Neuronal stem cell (in vitro differentiated cells): ENCODE measurements at regions not wholly inside any gene's neighbourhood (a gene's known extent, or its start where the extent isn't known, plus 50 kb on each side); places are given as distances from the start of the nearest gene placed in this dataset.

ENCODE experiments used
- DNase-seq: peaks from one replicate; pipeline ENCODE4 v3.0.0-alpha.2; 2013; ENCODE audit warnings: low spot score
- H2AFZ ChIP-seq: one replicate; pipeline ENCODE4 v1.6.1; 2013; ENCODE audit warnings: mild to moderate bottlenecking, low read length, inconsistent platforms
- H2AK5ac ChIP-seq: 2 replicates; pipeline ENCODE4 v1.6.1; 2013; ENCODE audit warnings: low read depth, mild to moderate bottlenecking, inconsistent platforms, low read length, moderate library complexity, mixed read lengths
- H2BK120ac ChIP-seq: 2 replicates; pipeline ENCODE4 v1.6.1; 2013; ENCODE audit warnings: low read depth, mild to moderate bottlenecking, inconsistent platforms, low read length, moderate library complexity, mixed read lengths
- H2BK12ac ChIP-seq: one replicate; pipeline ENCODE4 v1.6.1; 2013; ENCODE audit warnings: low read length, inconsistent platforms
- H2BK15ac ChIP-seq: 2 replicates; pipeline ENCODE4 v1.6.1; 2013; ENCODE audit warnings: mild to moderate bottlenecking, low read length, inconsistent platforms, mixed read lengths
- H2BK5ac ChIP-seq: one replicate; pipeline ENCODE4 v1.6.1; 2013; ENCODE audit warnings: inconsistent platforms, mild to moderate bottlenecking, low read length, moderate library complexity
- H3K14ac ChIP-seq: one replicate; pipeline ENCODE4 v1.6.1; 2013; ENCODE audit warnings: low read length, inconsistent platforms
- H3K18ac ChIP-seq: 2 replicates; pipeline ENCODE4 v1.6.1; 2013; ENCODE audit warnings: low read length, inconsistent platforms
- H3K23ac ChIP-seq: 2 replicates; pipeline ENCODE4 v1.6.1; 2013; ENCODE audit warnings: low read depth, mild to moderate bottlenecking, mixed read lengths, low read length, inconsistent platforms; ENCODE audit not compliant: poor library complexity
- H3K27ac ChIP-seq: replicated peaks from 3 replicates; pipeline ENCODE4 v1.5.1; 2013; ENCODE audit warnings: low read length, inconsistent platforms
- H3K27me3 ChIP-seq, 3 experiments: 2 replicates each; pipeline ENCODE4 v1.6.1; 2013; ENCODE audit warnings: low read length in 3 of 3, mild to moderate bottlenecking in 2 of 3, inconsistent platforms in 1 of 3, low read depth in 1 of 3, mixed read lengths in 1 of 3, moderate library complexity in 1 of 3; ENCODE audit not compliant: control insufficient read depth in 3 of 3, insufficient read depth in 3 of 3
- H3K36me3 ChIP-seq, 2 donors: replicated peaks in 1 of 2; 2 replicates each; pipeline ENCODE4 v1.6.1; 2013; ENCODE audit warnings: low read length in 2 of 2; ENCODE audit not compliant: control insufficient read depth in 2 of 2, insufficient read depth in 2 of 2
- H3K4ac ChIP-seq: 2 replicates; pipeline ENCODE4 v1.6.1; 2013; ENCODE audit warnings: inconsistent platforms, mild to moderate bottlenecking, low read length, moderate library complexity
- H3K4me1 ChIP-seq, 2 donors: 1 replicate in 1 of 2; 2 replicates in 1 of 2; pipeline ENCODE4 v1.6.1; 2013; ENCODE audit warnings: low read length in 2 of 2, low read depth in 1 of 2; ENCODE audit not compliant: control insufficient read depth in 2 of 2, insufficient read depth in 1 of 2
- H3K4me2 ChIP-seq: one replicate; pipeline ENCODE4 v1.6.1; 2013; ENCODE audit warnings: mild to moderate bottlenecking, low read length, inconsistent platforms; ENCODE audit not compliant: insufficient read depth, poor library complexity, severe bottlenecking
- H3K4me3 ChIP-seq, 2 donors: 2 replicates each; pipeline ENCODE4 v1.5.1; 2013; ENCODE audit warnings: low read length in 2 of 2, mild to moderate bottlenecking in 2 of 2, inconsistent platforms in 1 of 2, moderate library complexity in 1 of 2
- H3K79me1 ChIP-seq: one replicate; pipeline ENCODE4 v1.6.1; 2013; ENCODE audit warnings: low read depth, mild to moderate bottlenecking, inconsistent platforms, low read length, moderate library complexity
- H3K9ac ChIP-seq: one replicate; pipeline ENCODE4 v1.6.1; 2013; ENCODE audit warnings: mild to moderate bottlenecking, low read depth, low read length, inconsistent platforms; ENCODE audit not compliant: poor library complexity
- H3K9me3 ChIP-seq, 2 donors: replicated peaks in 1 of 2; 2 replicates each; pipeline versions ENCODE3 to v1.6.1; 2013; ENCODE audit warnings: low read length in 2 of 2, mild to moderate bottlenecking in 2 of 2, inconsistent platforms in 1 of 2, low read depth in 1 of 2, mixed read lengths in 1 of 2, moderate library complexity in 1 of 2; ENCODE audit not compliant: control insufficient read depth in 2 of 2, insufficient read depth in 1 of 2
- H4K8ac ChIP-seq: one replicate; pipeline ENCODE4 v1.6.1; 2013; ENCODE audit warnings: low read depth, mild to moderate bottlenecking, inconsistent platforms, low read length, moderate library complexity
- H4K91ac ChIP-seq: one replicate; pipeline ENCODE4 v1.6.1; 2013; ENCODE audit warnings: low read length, low read depth, mild to moderate bottlenecking, inconsistent platforms; ENCODE audit not compliant: poor library complexity
- WGBS, 2 donors: extraction: QIAGEN DNeasy Blood & Tissue Kit; methylation state at CpG; one replicate each; pipeline ENCODE4 v1.1.7; 2013; ENCODE audit warnings: missing lambda C conversion rate in 2 of 2, mixed read lengths in 1 of 2; ENCODE audit not compliant: insufficient read length in 2 of 2, insufficient replicate concordance in 1 of 2; ENCODE audit errors: extremely low coverage in 2 of 2; 5-methylcytosine and 5-hydroxymethylcytosine counted together

DNA sequence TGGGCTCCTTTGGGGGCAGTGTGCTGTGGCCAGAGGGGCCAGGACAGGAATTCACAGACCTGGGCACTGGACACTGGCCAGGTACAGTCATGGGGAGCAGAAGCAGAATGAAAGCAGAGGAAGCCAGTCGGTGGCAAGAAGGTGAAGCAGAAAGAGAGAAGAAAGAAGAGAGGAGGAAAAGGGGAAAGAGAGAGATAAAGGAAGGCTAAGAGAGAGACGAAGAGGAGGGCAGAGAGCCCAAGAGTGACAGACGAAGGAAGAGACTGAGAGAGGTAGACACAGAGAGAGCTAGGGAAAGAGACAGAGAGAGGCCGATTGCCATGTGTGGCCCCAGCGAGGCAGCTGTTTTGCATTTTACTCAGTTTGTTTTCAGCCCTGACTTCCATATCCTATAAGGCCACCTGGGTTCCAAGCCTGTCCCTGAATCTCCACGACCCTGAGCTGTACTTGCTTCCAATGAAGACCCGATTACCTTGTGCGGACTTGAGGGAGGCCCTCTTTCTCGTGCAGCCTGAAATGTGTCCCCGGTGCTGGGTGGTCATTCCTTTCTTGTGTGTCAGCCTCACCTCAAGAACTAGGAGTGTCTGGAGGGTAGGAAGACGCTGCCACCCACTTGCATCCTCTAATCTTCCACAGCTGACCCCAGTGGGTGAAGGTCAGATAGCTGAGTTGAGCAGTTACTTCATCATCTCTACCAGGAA lies 73.9 kb downstream of the LSM3 start:
- no peaks in the 10 kb centered on the region for H3K79me1 ChIP-seq
- H3K18ac ChIP-seq: no peak overlapping the region
- H3K4me2 ChIP-seq: no peak overlapping the region
- peaks cover 8 to 15% of the 10 kb centered on the region in 2 donors for H3K4me1 ChIP-seq
- H3K9me3 ChIP-seq: peaks cover 2% of the 10 kb centered on the region in 2 donors
- H4K91ac ChIP-seq: no peak overlapping the region
- H3K27ac ChIP-seq: no peak overlapping the region
- H2BK12ac ChIP-seq: no peak overlapping the region
- H2BK120ac ChIP-seq: no peak overlapping the region
- H3K27me3 ChIP-seq: no peaks in the 10 kb centered on the region
- WGBS, 2 donors: no CpG with 5 or more reads among the region's 11 CpGs
- no peak overlapping the region for H2BK15ac ChIP-seq
- no peak for DNase-seq
- H2AFZ ChIP-seq: no peak overlapping the region
- no peak overlapping the region for H3K4ac ChIP-seq
- no peak overlapping the region for H3K14ac ChIP-seq
- H2BK5ac ChIP-seq: no peak overlapping the region
- H4K8ac ChIP-seq: no peak overlapping the region
- H3K23ac ChIP-seq: no peak overlapping the region
- no peak overlapping the region for H2AK5ac ChIP-seq
- H3K9ac ChIP-seq: no peak overlapping the region
- no peak overlapping the region for H3K4me3 ChIP-seq
- H3K36me3 ChIP-seq: no peaks in the 10 kb centered on the region

- Histone ChIP-seq H4K91ac (no peak overlapping the region), H3K4me3 (no peak overlapping the region), H3K18ac (no peak overlapping the region), H3K4ac (no peak overlapping the region), H2AFZ (no peak overlapping the region), H3K14ac (no peak overlapping the region), H2BK15ac (no peak overlapping the region), H3K9ac (no peak overlapping the region), H3K23ac (no peak overlapping the region), H2AK5ac (no peak overlapping the region), H2BK5ac (no peak overlapping the region), H3K27ac (no peak overlapping the region), H4K8ac (no peak overlapping the region), H3K9me3 (peaks cover 2% of the 10 kb centered on the region in 2 donors), H2BK120ac (no peak overlapping the region), H2BK12ac (no peak overlapping the region), H3K79me1 (no peaks in the 10 kb centered on the region), H3K27me3 (no peaks in the 10 kb centered on the region), H3K36me3 (no peaks in the 10 kb centered on the region), H3K4me1 (peaks cover 8 to 15% of the 10 kb centered on the region in 2 donors), H3K4me2 (no peak overlapping the region)
- DNase-seq: no peak
- WGBS, 2 donors: no CpG with 5 or more reads among the region's 11 CpGs
Measured at GRCh38 chr3:14253022-14253706, 74.5 kb downstream of the LSM3 start.

GRCh38 chr3:14253707-14254382 lies 75.2 kb downstream of the LSM3 start:
- no peaks in the 10 kb centered on the region for H3K27me3 ChIP-seq
- H2BK5ac ChIP-seq: no peak overlapping the region
- H3K4me1 ChIP-seq: peaks cover 8 to 15% of the 10 kb centered on the region in 2 donors
- H3K36me3 ChIP-seq: no peaks in the 10 kb centered on the region
- no peak overlapping the region for H3K4ac ChIP-seq
- no peak overlapping the region for H3K4me3 ChIP-seq
- no peaks in the 10 kb centered on the region for H3K79me1 ChIP-seq
- H3K9me3 ChIP-seq: peaks cover 2% of the 10 kb centered on the region in 2 donors
- H2BK15ac ChIP-seq: no peak overlapping the region
- H2BK12ac ChIP-seq: no peak overlapping the region
- no peak overlapping the region for H2BK120ac ChIP-seq
- no peak overlapping the region for H2AFZ ChIP-seq
- no peak overlapping the region for H4K8ac ChIP-seq
- no peak overlapping the region for H3K4me2 ChIP-seq
- H3K9ac ChIP-seq: no peak overlapping the region
- H3K27ac ChIP-seq: no peak overlapping the region
- no peak overlapping the region for H2AK5ac ChIP-seq
- DNase-seq: no peak
- no peak overlapping the region for H3K14ac ChIP-seq
- WGBS, 2 donors: no CpG with 5 or more reads among the region's 4 CpGs
- no peak overlapping the region for H4K91ac ChIP-seq
- H3K23ac ChIP-seq: no peak overlapping the region
- no peak overlapping the region for H3K18ac ChIP-seq
